KG1 (cell line): ENCODE measurements at regions not wholly inside any gene's neighbourhood (a gene's known extent, or its start where the extent isn't known, plus 50 kb on each side); places are given as distances from the start of the nearest gene placed in this dataset.

Source experiments
- DNase-seq: peaks from one replicate; lab custom pipeline; 2025; lab: John Stamatoyannopoulos, UW

DNA sequence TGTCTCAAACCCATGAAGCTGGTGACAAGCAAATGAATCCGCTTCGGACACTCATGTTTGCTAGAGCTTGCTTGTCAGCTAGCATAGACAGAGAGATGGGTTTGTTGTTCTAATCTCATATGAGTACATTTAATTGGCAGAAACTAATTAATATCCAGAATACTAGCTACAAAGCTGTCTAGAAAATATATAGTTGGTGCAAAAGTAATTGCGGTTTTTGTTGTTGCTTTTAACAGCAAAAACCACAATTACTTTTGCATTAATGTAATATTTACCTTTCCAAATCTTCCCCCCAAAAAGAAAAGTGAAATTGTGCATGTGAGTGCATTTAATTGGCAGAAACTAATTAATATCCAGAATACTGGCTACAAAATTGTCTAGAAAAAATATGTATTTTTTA is 1115.2 kb downstream of the TDRD15 start:
- DNase-seq: no peak

DNA sequence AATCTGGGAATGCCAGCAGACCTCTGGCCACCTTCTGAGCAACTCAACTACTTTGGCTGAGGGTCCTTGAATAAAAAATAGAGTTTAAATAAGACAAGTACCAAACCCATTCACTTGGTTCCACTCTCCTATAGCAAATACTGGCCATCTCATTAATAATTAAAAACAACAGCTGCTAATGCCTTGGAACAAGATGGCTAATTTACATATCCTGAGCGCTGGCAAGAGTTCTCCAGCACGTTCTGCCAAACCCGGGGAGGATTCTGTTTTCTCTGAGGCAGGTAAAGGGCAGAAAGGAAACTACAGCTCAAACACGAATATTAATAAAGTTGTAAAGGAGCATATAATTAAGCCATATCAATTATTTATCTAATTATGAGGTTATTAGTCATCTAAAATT is 1123.7 kb downstream of the TDRD15 start:
- DNase-seq: no peak

DNA sequence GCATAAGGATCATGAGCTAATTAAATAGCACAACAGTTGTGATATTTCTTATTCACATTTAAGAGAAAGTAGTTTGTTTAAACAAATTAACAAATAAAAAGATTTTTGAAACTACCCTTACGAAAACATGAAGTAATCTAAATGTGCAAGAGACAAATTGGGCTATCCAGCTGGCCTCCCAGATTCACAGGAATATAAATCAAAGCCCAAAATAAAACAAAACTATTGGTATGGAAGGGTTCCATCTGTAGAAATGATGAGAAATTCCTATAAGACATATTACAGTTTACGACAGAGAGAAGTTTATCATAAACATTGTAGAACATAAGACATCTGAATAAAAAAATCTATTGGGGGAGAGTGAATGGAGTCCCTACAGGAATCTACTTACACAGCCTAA is 1125.1 kb downstream of the TDRD15 start:
- no peak for DNase-seq

DNA sequence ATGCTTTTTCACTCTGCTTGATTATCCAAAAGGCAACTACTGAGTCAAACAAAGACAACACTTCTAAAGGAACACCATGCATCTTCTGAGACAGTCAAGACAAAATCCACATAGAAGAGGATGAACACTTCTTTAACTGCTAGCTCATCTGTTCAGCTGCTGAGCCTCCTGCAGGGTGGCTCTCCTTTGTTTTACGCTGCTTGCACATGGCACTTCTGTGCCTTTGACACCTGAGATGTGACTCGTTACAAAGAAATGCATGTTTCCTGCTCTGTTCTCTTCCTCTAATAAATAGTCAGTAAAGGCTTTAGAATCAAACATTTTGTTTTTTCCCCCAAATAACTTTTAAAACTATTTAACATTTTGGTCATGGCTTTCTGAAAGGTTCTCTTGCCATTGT is 1129.4 kb downstream of the TDRD15 start:
- DNase-seq: no peak

DNA sequence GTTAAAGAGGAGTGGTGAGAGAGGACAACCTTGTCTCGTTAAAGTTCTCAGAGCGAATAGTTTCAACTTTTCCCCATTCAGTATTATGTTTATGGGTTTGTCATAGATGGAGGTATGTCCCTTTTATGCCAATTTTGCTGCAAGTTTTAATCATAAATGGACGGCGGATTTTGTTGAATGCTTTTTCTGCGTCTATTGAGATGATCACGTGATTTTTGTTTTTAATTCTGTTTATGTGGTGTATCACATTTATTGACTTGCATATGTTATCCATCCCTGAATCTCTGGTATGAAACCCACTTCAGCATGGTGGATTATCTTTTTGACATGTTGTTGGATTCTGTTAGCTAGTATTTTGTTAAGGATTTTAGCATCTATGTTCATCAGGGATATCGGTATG is 1123.8 kb upstream of the KLHL29 start:
- no peak for DNase-seq

DNA sequence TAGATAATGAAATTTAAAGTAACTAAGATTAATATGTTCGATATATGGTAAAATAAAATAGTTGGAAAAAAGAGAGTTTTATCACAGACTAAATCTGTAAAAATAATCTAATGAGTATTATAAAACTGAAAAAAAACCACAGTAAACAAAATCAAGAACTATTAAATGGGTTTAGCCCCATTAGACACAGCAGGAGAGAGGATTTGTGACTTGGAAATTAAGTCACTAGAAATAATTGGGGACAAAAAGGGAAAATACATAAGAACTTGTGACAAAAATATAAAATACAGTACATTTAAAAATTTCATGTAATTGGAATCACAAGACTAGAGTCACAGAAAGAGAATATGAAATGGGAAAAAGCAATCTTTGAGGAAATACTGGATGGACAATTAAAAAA is 1114.6 kb upstream of the KLHL29 start:
- DNase-seq: no peak

DNA sequence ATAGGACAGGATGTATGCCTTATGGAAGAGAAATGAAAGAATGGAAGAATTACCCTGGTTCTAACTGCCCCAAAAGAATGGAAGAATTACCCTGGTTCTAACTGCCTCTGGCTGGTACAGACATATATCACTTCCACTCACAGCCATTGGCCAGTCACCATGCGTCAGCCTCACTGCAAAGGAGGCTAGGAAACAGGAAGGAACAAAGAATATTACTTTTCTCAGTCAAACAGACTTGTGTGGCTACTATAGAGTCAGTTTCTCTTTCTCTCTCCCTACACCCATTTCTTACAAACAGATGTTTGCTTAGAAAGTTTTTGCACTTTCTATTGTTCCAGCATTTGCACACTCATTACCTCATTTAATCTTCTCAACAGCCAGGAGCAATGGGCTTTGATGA is 1111.1 kb upstream of the KLHL29 start:
- DNase-seq: no peak

DNA sequence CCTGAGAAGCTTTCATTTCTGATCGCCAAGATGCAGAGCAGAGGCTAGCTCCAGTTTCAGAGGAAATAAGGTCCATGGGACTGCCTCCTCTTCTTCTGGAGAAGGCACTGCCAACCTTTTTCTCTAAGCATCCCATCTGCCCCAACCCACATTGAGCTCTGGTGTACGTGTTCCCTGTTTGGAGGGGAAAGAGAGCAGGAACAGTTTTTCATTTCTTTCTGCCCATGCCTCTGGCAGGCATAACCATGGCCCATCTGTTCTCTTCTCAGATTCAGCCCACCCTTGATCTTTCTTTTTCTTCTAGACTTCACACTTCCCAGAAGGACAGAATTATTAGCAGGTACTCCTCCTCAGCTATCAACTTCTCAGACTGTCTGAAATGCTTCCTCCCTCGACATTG is 1110.3 kb upstream of the KLHL29 start:
- DNase-seq: no peak

DNA sequence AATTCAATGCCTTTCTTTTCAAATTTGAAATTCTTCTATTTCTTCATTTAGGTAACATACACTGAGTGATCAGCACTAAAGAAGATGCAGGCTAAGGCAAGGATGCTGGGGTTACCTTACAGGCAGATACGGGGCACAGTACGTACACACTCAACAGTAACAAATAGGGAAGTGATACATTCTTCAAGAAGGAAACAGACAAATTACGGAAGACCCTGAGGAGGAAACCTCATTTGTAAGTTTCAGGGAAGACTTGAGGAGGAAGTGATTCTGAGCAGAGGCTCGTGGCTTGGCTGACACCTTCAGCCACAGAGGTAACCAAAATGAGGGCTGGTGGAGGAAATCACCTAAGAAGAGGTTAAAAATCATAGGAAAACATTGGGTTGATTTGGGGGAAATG is 1108.3 kb upstream of the KLHL29 start:
- DNase-seq: no peak

DNA sequence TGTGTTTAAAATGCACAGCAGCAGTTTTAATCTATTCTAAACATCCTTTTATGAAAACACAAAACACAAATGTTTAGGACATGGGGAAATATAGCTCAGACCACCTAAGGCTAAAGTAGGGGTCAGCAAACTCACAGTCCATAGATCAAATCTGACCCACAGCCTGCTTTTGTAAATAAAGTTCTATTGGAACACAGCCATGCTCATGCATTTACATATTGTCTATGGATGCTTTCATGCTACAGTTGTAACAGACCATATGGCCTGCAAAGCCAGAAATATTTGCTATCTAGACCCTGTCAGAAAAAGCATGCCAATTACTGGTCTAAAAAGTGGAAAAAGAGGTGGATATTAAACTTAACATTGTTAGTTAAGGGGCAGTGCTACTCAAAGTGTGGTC is 1105.4 kb upstream of the KLHL29 start:
- no peak for DNase-seq

DNA sequence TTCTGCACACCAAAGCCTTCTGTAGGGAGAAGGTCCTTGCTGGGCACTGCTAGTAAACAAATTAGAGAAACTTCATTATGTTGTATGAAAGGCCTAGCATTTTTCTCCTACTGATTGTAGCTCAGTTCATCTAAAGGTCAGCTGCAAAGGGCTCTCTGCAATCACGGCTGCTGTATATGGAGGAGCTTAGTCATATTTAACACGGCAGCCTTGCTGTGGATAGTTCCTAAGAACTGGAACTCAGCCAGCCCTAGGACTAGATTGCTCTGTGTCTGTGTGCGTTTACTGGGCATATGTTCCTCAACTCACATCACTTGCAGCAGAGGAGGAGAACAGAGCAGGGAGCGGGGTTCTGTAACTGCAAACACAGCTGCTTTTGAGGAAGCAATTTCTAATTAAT is 1103.9 kb upstream of the KLHL29 start:
- DNase-seq: no peak

DNA sequence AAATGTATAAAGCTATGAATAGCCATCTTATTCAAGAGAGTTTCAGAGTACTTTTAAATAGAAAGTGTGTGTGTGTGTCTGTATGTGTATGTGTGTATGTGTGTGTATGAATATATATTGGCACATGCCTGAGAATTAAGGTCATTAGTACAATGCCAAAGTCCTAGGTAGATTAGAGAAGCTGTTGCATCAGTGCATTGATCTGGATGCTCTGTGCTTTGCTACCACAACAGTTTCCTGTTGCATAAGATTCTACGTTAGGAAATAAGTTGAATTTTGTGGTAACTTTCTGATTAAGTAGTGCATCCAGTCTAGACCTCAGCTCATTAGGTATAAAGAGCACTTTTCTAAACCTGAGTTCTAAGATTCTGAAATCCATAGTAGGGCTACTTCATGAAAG is 1102.8 kb upstream of the KLHL29 start:
- no peak for DNase-seq

DNA sequence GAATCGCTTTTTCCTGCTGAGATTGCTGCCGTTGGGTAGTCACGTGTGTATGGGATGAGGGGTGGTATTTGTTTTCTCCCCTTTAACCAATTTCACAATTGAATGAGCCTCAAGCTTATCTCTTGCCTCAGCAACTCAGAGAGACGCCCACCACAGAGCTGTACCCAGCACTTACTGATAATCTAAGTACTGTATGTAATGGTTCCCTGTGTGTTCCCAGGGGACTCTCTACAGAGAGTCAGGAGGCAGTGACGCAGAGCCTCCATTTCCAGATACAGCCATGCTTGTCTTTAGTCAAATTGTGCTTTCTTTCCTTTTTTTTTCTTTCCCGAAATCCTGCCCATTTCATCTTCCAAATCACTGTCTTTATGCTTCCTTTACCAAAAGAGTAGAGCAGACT is 1102.1 kb upstream of the KLHL29 start:
- no peak for DNase-seq

DNA sequence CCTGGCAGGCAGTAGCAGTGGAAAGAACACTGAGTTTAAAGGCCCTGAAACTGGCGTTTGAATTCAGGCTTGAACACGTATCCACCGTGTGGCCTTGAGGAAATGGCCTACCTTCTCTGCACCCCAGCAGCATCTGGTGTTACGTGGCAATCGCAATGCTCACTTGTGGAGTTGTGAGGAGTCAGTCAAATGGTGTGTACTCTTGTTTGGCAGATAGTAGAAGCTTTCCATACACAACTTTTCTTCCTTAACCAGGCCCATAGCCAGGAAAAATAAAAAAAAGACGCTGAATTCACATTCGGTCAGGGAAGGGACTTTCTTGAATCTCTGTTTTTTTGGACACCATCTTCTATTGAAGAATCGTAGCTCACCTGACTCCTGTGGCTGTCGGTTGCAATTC is 1101.5 kb upstream of the KLHL29 start:
- DNase-seq: no peak

DNA sequence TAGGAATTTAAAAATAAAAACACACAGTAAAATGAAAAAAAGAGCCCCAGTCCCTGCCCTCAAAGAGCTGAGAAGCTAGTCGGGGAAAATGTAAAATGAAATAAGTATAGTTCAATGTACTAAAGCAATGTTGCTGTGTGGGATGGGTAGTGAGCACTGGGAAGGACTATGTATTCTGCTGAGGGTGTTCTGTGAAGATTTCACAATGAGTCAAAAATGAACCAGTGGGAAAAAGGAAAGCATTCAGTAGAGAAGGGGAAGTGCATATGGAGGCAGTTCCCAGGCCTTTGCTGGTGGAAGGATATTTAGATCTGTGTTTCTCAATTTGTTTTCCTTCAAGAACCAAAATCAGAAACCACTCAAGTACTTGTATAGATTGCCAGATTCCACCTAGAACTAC is 1094.7 kb upstream of the KLHL29 start:
- DNase-seq: no peak

DNA sequence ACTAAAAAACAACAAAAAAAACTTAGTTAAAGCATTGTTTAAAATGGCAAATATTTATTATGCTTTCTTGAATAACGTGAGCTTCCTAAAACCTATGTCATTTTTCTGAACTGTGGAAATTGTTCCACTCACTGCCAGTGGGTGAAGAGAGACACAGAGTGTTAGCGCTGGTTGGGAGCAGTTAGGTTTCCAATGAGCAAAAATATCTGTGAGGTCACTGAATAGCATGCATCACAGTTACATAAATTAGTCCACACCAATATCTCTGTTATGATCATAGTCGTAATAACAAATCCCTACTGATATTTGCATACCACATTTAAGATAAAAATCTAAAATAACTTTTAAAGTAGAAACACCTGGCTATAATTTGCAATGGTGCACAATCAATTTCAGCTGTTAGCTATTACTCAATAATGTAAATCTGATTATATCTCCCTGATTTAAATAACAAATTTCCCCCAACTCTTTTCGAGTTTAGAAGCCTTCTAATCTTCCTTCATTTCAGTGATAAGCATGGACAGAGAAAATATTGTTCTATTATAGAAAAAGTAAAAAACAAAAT is 1094.0 kb upstream of the KLHL29 start:
- DNase-seq: no peak

DNA sequence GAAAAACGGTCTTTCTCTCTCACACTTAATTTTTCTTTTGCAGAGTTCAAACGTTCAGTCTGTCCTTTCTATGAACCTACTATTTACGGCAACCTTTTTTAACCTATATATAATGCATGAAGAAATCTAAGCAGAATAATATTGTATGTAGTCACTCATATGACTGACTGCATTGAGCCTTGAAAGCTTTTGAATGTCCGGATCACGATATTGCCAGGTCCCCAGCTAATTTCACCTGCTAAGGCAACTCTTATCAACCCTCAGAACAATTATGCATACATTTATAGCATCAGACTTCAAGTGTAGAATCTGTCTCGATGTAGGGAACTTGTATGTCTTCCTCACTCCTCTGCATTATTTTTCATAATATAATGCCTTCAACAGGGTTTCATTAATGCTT is 1083.8 kb upstream of the KLHL29 start:
- no peak for DNase-seq

DNA sequence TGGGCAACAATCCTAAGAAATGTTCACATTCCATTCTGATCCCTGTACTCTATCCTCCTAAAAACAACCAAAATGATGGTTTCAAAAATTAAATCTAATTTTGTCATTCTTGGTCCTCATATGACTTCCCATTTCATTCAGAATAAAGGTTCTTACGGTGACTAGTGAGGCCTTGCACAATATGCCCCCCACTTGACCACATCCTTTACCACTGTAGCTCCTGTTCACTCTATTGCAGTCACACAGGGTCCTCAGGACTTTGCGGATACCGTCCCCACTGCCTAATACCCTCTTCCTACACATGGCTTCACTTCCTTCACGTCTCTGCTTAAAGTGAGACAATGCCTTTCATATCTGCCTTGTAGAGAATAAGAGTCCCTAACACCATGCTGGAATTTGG is 1058.7 kb upstream of the KLHL29 start:
- DNase-seq: no peak

DNA sequence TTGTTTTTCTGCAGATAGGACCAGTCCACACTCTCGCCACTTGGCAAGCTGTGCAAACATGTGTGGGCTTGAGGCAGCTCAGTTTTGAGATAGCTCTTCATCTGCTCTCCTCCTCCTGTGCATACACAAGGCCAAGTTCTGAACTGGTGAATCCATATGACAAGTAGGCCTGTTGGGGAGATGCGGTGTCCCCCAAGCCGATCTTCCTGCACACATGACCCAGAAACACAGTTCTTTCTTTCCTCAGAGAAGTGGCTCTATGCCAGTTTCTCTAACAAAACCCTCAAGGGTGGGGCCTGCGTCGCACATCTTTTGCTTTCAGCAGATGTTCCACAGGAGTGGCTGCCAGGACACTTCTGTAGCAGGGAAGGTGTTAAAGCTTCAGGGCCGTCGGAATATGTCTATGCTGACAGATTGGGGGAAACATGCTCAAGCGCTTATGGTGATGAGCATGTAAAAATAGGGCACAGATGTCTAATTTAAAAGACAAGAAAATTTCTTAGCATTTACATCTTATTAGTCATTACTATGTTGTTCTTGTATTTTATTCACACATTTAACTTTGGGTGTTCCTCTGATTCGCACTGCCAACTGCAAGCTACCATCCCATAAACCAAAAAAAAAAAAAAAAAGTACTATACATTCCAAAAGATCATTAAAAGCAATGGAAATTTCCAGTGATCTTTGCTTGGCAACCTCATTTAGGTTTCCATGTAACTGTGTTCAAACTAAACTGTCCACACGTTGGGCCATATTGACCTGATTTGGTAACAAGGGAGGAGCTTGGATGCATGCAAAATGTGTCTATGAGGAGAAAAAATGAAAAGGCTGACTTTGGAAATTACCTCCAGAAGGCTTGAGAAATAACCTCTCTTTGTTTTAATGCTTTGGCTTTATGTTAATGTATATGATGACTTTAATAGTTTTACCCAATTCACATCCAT is 1055.5 kb upstream of the KLHL29 start:
- no peak for DNase-seq

DNA sequence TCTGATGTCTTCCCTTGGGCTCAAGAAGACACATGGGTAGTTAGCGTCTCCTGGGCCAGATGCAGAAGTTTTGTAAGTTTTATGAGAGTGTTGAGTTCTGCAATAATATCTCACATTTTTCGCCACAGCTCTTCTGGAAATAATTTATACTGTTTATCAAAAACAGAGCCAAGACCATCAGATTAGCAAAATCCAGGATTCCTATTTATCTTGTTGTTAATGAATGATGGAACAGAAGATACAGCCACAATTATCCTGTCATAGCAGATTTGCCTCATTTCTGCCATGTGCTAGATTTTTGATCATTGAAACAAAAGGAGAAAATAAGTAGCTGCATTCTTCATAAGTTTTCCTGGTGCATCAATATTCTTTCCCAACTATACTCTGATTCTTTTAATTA is 1048.6 kb upstream of the KLHL29 start:
- DNase-seq: no peak

DNA sequence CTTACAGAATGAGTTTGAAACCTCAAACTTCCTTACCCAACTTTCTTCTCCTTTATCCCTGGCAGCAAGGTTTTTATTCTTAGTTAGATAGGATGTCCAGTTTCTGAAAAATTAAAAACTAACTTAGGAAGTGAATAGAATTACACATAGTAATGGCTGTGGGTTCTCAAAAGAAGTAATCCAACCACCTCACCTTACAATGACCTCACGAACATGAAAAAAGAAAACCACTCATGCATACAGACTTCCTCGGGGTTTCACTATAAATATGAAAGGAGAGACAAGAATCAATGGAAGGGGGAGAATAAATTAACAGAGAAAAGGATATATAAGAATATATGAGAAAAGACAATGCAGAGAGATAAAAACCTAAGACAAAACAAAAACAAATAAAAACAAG is 1044.3 kb upstream of the KLHL29 start:
- DNase-seq: no peak

DNA sequence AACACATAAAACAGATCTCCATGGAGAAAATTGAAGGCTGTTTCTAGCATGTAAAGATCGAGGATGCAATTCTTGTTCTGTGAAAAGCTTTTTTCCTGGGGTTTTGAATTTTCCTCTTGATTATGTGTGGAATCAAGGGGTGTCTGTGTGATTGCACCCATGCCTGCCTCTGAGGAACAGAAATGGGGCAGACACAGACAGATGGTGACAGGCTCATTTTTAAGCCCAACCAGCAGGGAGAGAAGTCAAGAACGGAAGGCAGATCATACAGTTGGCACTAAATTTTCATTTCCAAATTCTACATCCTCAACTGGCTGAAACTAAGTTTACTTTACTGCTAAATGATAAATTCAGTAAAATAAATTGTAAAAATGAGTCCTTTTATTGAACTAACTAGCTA is 1037.7 kb upstream of the KLHL29 start:
- DNase-seq: no peak

DNA sequence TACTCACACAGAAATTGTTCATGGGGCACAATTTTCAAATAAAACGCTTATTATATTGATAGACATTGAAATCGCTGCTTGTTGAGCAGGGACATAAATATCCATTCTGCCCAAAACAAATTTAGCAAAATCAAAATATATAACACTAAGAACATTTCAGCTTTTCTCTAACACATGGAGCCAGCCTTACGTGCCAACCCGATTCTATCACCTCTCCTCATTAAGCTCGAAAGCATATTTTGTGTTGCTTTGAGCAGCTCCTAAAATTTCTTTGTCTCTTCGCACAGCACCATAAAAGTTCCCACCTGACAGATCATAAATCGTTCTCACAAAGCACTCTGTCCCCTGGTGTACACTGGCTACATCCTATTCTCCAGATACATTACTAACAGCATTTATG is 1034.4 kb upstream of the KLHL29 start:
- no peak for DNase-seq
